IPS DF 4.7 (cell line): ENCODE measurements at regions not wholly inside any gene's neighbourhood (a gene's known extent, or its start where the extent isn't known, plus 50 kb on each side); places are given as distances from the start of the nearest gene placed in this dataset.

ENCODE experiments used
- DNase-seq: peaks from one replicate; pipeline ENCODE4 v3.0.0-alpha.2; 2013; ENCODE audit warnings: low spot score; ENCODE audit errors: extremely low read depth

DNA sequence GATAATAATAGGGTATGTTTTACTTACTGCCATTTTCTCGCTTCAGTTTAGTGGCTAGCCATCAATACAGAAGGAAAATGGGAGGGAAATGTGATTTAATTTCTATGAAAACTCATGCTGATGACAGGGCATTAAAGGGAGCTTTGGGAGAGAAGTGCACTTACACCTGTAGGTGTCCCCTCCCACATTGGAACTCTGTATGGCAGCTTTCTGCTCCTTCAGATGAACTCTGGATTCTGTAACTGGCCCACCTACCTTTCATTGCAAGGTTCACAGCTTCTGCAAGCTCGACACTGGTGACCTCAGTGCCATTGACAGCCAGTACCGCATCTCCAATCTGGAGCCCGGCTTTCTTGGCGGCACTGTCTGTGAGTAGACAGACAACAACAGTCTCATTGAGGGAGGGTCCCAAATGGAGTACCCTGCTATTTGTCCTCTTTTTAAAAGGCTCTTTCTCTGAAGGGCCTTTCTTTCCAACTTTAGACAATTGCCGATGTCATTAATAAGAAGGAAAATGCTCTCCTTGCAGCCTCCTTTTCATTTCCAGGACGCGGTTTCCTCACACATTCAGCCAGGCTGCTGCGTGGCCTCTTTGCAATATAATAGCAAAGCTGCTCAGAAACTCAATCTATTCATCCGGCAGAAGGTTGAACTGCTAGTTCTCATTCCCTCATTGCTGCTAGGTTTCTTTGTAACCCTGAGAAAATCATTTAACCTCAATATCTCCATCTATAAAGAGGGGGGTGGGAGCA, 63.6 kb downstream of the NUDT12 start:
- no peak for DNase-seq

DNA sequence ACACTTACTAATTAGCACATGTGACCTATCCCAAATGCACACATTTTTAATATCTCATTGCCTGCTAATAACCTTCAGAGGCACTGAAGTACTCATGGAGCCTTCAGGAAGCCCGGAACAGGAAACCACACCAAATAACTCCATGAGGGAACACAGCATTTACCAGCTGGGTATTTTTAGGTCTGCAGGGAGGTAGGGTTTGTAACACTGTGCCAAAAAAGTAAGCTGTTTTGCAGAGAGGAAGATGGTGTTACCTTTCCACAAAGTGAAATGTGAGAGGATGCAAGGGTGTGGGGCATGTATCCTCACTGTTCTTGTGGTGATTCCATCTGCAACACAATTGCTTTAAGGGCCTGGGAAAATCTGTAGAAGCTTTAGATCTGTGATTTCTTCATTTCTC, 64.4 kb downstream of the NUDT12 start:
- no peak for DNase-seq

DNA sequence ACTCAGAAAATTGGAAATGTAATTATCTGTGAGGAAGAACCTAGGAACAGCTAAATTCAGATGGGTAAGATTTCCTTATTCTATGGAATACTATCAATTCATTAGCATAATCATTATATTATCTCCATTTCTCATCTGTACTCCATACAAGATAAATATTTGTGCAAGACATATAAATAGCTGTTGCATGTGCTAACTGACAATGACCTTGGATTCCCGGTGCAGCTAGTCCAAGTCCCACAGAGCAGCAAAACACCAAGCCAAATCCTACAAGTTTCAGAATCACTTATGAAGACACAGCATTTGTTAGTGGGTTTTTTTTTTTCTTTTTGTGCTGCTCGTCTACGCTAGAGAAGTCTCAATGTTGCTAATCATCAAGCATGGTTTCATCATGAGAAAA, 64.8 kb downstream of the NUDT12 start:
- DNase-seq = no peak

DNA sequence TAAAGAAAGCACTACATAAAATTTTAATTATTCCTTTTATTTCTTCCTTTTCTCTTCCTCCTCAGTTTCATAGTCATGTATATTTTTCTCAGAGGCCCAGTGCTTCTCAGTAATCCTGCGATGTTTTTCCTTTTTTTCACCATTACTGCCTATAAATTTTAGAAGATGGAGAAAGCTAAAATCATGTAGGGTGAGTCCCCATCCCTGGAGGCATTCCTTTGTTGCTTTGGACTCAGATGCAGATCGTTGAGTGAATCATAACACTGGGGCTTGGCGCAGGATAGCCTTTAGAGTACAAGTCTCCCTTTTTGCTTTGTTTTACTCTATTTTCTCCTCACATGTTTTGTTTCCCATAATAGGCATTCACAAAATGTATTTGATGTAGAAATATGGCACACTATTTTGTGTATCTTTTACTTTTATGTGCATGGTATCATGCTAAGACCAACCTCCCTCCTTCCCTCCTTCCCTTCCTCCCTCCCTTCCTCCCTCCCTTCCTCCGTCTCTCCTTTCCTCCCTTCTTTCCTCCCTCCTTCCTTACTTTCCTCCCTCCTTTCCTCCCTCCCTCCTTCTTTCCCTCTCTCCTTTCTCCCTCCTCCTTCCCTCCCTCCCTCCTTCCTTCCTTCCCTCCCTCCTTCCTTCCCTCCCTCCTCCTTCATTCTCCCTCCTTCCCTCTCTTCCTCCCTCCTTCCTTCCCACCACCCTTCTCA, 72.4 kb downstream of the NUDT12 start:
- no peak for DNase-seq

DNA sequence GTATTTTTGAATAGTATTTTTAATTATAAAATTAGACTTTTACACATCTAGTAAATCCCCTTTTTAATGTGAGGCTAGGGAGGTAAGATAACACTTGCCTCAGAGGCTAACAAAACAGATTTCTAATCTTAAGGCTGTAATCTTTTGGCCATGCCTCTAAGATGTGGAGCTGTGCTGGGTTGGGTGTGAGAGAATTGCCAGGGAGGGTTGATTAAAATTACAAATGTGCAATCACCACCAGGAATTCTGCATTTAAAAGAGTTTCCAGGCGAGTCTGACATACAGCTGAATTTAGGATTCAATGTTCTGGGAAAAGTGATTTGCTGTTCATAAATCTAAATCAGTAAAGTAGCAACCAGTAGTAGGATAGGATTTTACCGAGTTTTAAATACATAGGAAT, 73.3 kb downstream of the NUDT12 start:
- DNase-seq = no peak

DNA sequence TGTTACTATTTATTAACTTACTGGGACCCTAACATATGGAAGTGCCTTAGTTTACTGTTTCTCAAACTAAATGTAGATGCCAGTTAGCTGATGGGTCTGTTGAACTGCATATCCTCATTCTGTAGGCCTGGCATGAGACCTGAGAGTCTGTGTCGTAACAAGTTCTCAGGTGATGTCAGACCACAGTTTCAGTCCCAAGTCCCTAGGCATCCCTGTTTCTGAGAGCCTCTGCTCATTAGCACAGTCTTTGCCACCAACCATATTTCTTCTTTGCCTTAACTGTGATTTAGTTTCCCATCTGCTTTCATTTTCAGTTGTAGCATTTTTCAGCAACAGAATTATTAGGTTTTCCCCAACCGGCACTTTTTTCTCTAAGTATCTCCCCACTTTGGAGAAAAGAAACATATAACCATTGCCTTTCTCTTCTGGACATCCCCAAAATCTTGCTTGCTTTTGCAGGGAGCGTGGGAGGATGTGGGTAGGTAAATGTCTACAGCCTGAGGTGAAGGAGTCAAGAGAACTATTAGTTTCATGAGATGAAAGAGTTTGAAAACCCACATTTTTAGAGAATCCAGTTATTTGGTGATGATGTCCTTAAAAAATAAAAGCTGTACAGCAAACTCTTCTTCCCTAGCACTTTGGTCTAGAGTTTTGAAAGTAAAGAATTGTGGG, 74.6 kb downstream of the NUDT12 start:
- DNase-seq = no peak

DNA sequence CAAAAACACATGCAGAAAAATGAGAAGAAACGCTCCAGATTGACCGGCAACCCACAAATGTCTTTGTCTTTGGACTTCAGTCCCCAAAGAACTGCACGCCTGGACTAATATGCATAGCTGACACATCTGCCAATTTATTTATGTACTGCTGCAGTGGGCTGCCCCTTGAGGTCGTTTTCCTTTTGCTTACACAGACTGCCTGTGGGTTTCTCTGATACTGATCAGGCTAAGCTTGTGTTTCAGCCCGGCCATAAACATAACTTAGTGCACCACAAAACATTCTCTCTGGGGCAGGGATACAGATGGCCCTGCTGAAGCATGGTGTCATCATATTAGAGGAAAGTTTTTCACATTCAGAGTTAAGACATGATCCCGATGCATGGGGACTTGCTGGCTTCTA, 75.4 kb downstream of the NUDT12 start:
- DNase-seq = no peak

DNA sequence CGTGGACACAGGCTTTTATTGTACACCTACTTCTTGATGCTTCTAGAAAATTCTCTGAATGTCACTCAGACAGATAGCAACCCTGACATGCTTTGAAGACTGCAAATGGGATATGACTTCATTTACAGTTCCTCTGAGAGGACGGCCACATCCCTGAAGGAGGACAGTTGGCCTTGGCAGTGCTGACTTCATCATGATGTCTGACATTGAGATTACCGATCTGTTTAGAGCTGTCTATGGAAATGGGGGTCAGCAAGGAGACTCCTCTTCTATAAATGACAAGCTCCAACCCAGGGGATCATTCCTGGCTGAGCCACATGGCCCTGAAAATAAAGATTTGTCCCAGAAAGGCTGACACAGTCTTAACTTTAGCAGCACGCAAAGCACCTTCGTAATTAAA, 75.8 kb downstream of the NUDT12 start:
- no peak for DNase-seq

DNA sequence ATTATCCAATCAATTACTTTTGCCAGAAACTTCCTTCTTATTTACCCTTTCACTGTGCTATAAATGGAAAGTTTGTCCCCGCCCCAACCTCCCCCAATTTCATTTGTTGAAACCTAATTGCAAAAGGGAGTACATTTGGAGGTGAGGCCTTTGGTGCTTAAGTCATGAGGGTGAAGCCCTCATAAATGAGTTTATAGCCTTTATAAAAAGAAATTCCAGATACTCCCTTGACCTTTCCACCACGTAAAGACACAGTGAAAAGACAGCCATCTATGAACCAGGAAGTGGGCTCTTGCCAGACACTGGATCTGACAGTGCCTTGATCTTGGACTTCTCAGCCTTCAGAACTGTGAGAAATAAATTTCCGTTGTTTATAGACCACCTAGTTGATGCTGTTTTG, 82.3 kb downstream of the NUDT12 start:
- no peak for DNase-seq

DNA sequence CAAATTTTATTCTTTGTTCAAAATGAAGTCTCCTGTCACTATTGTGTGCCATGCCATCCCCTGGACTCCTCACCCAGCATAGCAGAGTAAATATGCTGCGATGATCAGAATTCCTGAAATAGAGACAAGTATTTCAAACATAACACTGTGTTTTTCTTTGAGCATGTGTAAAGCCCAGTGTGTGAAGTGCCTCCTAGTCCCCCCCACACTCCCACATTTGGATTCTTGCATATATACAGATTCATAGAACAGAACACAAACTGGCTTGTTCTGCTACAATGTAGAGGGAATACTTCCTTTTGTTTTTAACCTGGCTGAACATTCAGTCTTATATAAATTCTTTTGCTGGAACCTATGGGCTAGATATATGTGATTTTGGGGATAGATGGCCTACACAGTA, 84.9 kb downstream of the NUDT12 start:
- no peak for DNase-seq

DNA sequence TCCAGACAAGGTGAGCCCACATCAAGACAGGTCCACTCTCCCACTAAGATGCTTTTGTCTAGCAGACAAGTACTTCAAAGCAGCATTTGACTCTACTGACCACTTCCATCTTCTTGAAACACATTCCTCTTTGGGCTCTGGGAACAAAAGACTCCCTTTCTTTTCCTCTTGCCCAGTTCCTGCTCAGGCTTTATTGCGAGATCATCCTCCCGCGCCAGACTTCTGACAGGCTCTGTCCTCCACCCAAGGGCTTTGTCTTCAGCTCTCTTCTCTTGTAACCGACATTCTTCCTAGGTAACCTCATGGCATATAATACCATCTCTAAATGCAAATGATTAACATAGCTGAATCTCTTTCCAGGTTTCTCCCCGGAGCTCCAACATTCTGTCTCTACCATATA, 85.8 kb downstream of the NUDT12 start:
- no peak for DNase-seq

DNA sequence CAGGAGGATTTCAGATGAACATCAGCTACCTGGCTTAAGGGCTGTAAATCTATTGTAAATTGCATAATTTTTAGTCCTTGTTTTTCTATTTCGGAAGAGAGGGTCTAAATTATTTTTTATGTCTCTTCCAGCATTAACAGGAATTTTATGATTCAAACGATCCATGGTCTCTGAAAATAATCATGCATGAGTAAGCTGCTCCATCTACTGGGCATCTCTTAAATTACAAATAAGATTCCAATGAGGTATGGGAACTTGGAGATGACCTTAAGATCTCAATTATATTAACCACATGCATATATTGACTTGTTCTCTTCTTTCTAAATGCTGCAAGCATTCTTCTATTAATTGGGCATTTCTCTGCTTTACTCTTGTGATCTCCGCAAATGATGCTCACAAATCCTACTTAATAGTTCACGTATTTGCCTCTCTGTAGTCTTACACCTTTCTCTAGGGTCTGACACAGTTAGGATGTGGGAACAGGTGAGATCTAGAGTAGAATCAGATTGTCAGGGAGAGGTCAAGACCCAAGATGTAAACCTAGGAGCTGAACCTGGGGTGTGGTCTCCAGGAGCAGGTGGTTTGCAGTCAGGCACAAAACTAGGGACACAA, 86.9 kb downstream of the NUDT12 start:
- no peak for DNase-seq

DNA sequence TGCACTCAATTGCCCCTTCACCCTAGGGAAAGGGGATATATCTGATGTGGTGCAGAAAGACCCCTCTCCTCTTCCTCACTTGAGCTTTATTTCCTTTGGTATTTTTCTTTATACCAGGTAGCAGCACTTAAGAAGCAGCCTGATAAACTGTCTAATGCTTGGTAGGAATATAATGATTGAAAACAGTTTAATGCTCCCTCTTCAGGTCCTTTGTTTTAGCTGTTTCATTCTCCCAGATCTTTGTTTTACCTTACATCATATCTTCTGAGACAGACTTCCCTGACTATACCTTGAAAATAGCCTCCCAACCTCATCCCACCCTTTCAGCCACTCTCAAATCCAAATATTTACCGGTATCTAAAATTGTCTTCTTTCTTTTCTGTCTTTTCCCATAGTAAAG, 87.9 kb downstream of the NUDT12 start:
- DNase-seq = no peak

DNA sequence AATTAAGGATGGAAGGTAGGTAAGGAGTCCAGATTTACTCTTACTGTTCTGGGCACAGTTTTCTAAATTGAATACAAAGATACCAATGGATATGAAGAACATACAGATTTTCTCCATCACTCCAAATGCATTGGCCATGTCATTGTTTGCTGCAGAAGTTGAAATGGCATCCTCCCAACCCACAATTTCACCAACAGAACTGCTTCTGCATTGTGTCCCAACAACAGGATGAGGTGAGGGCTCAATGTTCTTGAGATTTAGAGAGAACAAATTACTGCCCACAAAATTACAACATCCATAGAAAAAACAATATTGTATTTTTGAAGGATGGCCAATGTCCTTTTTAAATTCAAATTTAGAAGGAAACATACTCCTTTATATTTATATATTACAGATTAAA, 88.9 kb downstream of the NUDT12 start:
- DNase-seq = no peak

DNA sequence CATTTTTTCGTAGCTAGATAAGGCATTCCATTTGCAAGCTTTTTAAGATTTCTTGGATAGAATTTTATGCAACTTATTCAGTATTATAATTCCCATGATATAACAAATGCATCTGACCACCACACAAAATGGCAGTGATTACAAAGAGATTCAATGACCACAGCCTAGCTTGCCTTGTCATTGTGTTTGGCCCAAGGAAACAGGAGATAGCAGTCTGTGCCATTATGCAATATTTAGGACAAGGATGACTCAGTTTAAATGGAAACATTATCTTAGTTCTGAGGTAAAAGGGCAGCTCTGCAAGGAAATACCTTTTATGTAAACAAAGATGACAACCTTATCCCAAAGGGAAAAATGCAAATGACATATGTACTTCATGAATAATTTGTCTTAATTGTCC, 89.8 kb downstream of the NUDT12 start:
- DNase-seq = no peak

DNA sequence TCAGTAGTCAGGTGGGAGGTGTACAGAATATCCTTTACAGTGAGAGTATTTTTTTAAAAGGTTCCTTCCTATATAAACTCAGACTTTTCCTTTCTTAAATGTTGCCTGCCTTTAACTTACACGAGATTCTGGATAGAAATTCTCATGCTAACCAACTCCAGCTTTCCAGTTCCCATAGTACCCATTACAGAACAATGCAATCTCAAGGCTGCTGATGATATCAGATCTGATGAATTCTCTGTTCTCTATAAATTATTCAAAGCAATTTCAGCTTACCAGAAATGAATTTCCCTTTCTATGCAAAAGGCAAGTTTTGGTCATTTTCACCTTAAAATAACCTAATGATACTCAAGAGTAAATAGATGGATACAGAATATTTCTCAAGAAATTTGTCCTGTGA, 90.3 kb downstream of the NUDT12 start:
- DNase-seq = no peak

DNA sequence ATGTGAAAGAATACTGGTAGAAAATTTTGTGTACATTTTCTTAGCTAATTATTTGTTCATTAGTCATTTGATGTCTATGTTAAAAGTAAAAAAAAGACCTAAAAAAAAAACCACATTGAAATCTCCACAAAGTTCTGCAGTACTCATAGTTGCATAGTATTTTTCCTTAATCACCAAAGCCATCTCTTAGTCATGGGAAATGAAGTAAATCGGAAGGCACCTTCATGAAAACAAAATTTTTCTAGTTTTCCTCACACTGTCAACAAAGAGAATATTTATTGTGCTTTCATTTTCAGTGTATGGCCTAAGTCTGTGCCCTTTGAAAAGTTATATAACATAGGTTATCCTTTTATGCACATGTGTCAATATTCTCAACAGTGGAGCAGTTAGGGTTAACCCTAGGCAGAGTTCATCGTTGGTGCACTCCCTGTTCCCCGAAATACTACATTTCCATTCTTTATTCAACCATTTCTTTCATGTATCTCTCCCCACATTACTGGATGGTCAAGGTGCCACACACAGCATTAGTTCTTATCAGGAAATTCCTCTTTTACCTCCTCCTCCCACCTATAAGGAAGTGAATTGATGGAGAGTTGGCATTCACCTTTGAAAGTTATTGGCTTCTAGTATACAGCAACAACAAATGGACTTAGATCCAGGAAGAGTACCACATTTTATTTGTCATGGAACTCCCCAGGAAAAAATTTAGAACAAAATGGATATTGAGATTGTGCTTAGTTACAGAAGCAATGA, 93.1 kb downstream of the NUDT12 start:
- no peak for DNase-seq

DNA sequence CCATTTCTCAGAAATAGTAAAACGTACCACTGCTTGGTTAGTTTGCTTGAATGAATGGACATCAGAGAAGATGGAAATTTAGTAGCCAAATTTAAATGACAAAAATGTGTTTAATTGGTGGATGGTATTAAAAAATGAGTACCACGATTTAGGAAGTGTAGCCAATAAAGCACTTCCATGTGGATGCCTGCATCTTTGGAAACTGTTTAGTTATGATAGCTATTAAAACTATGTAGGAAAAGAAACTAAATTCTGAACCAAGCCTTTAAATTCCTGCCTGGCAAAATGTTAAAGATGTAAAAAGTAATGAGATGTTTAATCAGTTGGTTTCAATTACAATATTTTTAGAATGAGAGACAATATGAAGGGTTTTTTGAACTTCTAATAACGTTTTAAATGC, 94.8 kb downstream of the NUDT12 start:
- DNase-seq = no peak

DNA sequence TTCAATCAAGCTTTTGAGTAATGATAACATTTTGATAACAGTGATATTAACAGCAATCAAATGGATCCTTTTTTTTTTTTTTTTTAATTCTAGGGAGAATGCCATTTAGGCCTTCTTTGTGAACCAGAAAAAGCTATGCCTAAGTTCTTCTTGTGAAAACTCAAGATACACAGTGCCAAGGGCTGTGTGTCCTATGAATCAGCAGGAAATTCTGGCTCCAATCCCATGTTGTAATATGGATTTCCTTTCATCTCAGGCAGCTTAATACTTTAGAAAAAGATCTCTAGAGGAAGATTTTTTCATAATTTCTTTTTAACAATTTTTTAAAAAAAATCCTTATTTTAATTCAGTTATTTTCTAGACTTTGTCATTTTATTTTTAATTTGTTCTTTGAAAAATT, 96.1 kb downstream of the NUDT12 start:
- DNase-seq = no peak

DNA sequence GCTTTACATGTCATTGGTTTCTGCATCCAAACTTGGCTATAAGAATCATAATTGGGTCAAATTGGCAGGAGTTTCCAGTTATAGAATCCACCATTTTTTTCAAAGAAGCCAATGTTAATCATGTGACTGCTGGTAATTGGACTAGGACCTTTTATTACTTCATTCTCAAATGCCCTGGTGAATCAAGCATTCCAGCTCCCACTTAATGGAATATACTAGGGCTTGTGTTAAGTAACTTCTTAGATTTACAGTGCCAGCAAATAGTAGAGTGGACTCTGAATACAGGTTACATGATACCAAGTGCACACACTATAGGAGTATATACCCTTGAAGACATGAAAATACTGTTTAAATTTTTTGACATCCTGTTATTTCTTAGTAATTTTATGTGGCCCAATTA, 96.7 kb downstream of the NUDT12 start:
- no peak for DNase-seq

DNA sequence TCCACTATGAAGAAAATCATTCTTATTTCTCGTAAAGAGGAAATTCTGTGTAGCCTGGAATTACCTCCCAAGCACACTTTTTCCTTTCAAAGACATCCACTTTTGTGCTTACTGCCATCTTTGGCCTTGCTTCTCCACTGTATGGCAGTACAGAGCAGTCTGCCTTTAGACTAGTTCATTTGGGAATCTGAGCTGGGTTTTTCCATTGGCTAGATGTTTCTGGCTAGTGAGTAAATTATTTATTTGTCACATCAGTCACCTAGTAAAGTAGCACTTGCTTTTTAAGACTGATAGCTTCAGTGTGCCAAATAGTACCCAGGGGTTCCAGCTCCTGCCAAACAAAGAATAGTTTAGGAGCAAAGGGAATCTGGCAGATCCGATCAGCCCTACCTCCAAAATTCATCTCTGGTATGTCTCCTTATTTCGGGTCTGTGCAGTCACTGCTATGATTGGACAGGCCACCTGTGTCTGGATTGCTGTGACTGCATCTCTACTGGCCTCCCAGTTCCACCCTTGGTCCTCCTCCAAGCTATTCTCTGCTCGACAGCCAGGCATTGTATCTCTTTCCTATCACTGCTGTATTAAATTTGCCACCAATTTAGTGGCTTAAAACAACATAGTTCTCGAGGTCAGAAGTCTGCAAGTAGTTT, 97.6 kb downstream of the NUDT12 start:
- no peak for DNase-seq
